ENCODE measurements at regions not wholly inside any gene's neighbourhood (a gene's known extent, or its start where the extent isn't known, plus 50 kb on each side); places are given as distances from the start of the nearest gene placed in this dataset.

- Mint-ChIP-seq H3K4me3 (no peak overlapping the region), H3K36me3 (no peaks in the 10 kb centered on the region)
Observed at GRCh38 chr3:31230425-31231223, 302.1 kb upstream of the STT3B start.

GRCh38 chr3:31232055-31233025 is 300.4 kb upstream of the STT3B start:
- Mint-ChIP-seq H3K27me3 (ENCODE audit: low read depth) (no peaks in the 10 kb centered on the region), H3K36me3 (no peaks in the 10 kb centered on the region), H3K4me3 (no peak overlapping the region), H3K4me1 (peaks cover 11% of the 10 kb centered on the region), H3K27ac (no peak overlapping the region), H3K9me3 (no peaks in the 10 kb centered on the region)
- DNase-seq (ENCODE audit: low spot score in 2 of 2, unreplicated experiment in 2 of 2): no peak
- TF ChIP-seq, protein P1, sequence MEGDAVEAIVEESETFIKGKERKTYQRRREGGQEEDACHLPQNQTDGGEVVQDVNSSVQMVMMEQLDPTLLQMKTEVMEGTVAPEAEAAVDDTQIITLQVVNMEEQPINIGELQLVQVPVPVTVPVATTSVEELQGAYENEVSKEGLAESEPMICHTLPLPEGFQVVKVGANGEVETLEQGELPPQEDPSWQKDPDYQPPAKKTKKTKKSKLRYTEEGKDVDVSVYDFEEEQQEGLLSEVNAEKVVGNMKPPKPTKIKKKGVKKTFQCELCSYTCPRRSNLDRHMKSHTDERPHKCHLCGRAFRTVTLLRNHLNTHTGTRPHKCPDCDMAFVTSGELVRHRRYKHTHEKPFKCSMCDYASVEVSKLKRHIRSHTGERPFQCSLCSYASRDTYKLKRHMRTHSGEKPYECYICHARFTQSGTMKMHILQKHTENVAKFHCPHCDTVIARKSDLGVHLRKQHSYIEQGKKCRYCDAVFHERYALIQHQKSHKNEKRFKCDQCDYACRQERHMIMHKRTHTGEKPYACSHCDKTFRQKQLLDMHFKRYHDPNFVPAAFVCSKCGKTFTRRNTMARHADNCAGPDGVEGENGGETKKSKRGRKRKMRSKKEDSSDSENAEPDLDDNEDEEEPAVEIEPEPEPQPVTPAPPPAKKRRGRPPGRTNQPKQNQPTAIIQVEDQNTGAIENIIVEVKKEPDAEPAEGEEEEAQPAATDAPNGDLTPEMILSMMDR (IDR thresholded peaks at IDR 0.05; ENCODE audit: unreplicated experiment): no peak

More at GRCh38 chr3:31230425-31231223, 302.1 kb upstream of the STT3B start:
- TF ChIP-seq, protein P1 (IDR thresholded peaks at IDR 0.05; ENCODE audit: unreplicated experiment): no peak
- Mint-ChIP-seq H3K27me3 (ENCODE audit: low read depth) (no peaks in the 10 kb centered on the region), H3K9me3 (no peaks in the 10 kb centered on the region), H3K4me1 (peaks cover 13% of the 10 kb centered on the region), H3K27ac (no peak overlapping the region)
- DNase-seq (ENCODE audit: low spot score in 2 of 2, unreplicated experiment in 2 of 2): no peak

DNA sequence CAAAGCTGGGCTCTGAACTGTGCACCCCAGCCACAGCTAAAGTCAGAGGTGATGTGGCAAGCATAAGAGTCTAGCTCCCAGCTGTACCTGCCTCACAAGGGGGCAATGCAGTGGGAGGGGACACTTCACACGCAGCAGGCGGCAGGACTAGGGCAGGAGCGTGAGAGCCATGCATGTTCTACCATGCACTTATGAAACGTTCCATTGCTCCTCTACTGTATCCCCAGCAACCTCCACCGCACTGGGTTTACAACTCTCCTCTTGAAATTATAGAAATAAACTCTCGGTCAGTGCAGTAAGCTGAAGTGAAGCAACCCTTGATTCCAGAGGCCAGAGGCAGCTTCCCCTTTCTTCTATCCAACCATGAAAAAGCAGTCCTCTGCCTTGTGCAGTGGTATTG is 298.6 kb upstream of the STT3B start:
- TF ChIP-seq, protein P1 (IDR thresholded peaks at IDR 0.05; ENCODE audit: unreplicated experiment): no peak
- Mint-ChIP-seq H3K36me3 (no peaks in the 10 kb centered on the region), H3K9me3 (no peaks in the 10 kb centered on the region)

GRCh38 chr3:31235062-31235700 is 297.5 kb upstream of the STT3B start:
- no peaks in the 10 kb centered on the region for H3K36me3 Mint-ChIP-seq

More for the DNA sequence above, 298.6 kb upstream of the STT3B start:
- no peak for DNase-seq (ENCODE audit: low spot score in 2 of 2, unreplicated experiment in 2 of 2)
- no peak overlapping the region for H3K27ac Mint-ChIP-seq
- no peak overlapping the region for H3K4me3 Mint-ChIP-seq
- peaks cover 15% of the 10 kb centered on the region for H3K4me1 Mint-ChIP-seq
- H3K27me3 Mint-ChIP-seq (ENCODE audit: low read depth): no peaks in the 10 kb centered on the region

GRCh38 chr3:31237887-31238286 is 294.8 kb upstream of the STT3B start:
- Mint-ChIP-seq H3K9me3 (no peaks in the 10 kb centered on the region), H3K27ac (no peak overlapping the region), H3K36me3 (no peaks in the 10 kb centered on the region), H3K4me3 (no peak overlapping the region), H3K4me1 (peaks cover 15% of the 10 kb centered on the region), H3K27me3 (ENCODE audit: low read depth) (no peaks in the 10 kb centered on the region)
- no peak for DNase-seq (ENCODE audit: low spot score in 2 of 2, unreplicated experiment in 2 of 2)
- TF ChIP-seq, protein P1 (IDR thresholded peaks at IDR 0.05; ENCODE audit: unreplicated experiment): no peak

More at GRCh38 chr3:31235062-31235700, 297.5 kb upstream of the STT3B start:
- TF ChIP-seq, protein P1 (IDR thresholded peaks at IDR 0.05; ENCODE audit: unreplicated experiment): no peak
- peaks cover 15% of the 10 kb centered on the region for H3K4me1 Mint-ChIP-seq
- H3K27ac Mint-ChIP-seq: no peak overlapping the region
- no peaks in the 10 kb centered on the region for H3K27me3 Mint-ChIP-seq (ENCODE audit: low read depth)
- no peak for DNase-seq (ENCODE audit: low spot score in 2 of 2, unreplicated experiment in 2 of 2)
- H3K4me3 Mint-ChIP-seq: no peak overlapping the region
- H3K9me3 Mint-ChIP-seq: no peaks in the 10 kb centered on the region
